Esophagus muscularis mucosa (tissue), 3 donors: ENCODE measurements at regions not wholly inside any gene's neighbourhood (a gene's known extent, or its start where the extent isn't known, plus 50 kb on each side); places are given as distances from the start of the nearest gene placed in this dataset.

ENCODE experiments used
- POLR2A ChIP-seq: fragments of 450-650 bp; IDR thresholded peaks from one replicate; pipeline ENCODE4 v1.6.1; 2017; ENCODE audit warnings: antibody characterized with exemption, moderate library complexity, mild to moderate bottlenecking, low read depth
- POLR2AphosphoS5 ChIP-seq, 2 donors: sonication (generic); formaldehyde crosslinking; IDR thresholded peaks; one replicate each; pipeline ENCODE4 v1.6.1; 2017; ENCODE audit warnings: antibody characterized with exemption in 2 of 2
- TF ChIP-seq, protein P1 (sequence below), 3 experiments: fragments of 200-600 bp in 2 of 3; fragments of 450-650 bp in 1 of 3; sonication (generic) in 2 of 3; IDR thresholded peaks; one replicate each; pipeline ENCODE4 v1.5.1; 2017 to 2019; ENCODE audit warnings: antibody characterized with exemption in 3 of 3, mild to moderate bottlenecking in 2 of 3, moderate library complexity in 1 of 3

DNA sequence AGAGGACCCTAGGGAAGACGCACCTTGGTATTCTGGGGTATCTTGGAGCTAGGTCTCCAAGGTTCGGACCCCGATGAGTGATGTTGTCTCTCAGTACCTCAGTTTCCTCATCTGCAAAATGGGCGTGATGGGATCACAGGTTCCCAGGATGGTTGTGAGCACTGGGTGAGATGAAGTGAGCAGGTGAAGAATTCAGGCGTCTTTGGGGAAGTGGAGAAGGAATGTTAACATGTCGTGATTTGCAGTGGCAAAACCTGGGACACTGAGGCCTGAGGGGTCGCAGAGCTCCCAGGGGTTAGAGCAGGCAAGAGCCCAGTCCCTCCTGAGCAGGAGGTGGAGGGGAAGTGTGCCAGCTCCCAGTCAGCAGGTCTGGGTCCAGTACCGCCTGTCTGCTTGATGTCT, 215.1 kb upstream of the GSE1 start:
- TF ChIP-seq POLR2AphosphoS5 (IDR thresholded peaks at IDR 0.05) (no peak), POLR2A (no peak)
- TF ChIP-seq, protein P1, sequence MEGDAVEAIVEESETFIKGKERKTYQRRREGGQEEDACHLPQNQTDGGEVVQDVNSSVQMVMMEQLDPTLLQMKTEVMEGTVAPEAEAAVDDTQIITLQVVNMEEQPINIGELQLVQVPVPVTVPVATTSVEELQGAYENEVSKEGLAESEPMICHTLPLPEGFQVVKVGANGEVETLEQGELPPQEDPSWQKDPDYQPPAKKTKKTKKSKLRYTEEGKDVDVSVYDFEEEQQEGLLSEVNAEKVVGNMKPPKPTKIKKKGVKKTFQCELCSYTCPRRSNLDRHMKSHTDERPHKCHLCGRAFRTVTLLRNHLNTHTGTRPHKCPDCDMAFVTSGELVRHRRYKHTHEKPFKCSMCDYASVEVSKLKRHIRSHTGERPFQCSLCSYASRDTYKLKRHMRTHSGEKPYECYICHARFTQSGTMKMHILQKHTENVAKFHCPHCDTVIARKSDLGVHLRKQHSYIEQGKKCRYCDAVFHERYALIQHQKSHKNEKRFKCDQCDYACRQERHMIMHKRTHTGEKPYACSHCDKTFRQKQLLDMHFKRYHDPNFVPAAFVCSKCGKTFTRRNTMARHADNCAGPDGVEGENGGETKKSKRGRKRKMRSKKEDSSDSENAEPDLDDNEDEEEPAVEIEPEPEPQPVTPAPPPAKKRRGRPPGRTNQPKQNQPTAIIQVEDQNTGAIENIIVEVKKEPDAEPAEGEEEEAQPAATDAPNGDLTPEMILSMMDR (IDR thresholded peaks at IDR 0.05), result no peak
